Activated CD4-positive, alpha-beta T cell treated with anti-CD3 and anti-CD28 coated beads for 36 hours (primary cell): ENCODE measurements at regions not wholly inside any gene's neighbourhood (a gene's known extent, or its start where the extent isn't known, plus 50 kb on each side); places are given as distances from the start of the nearest gene placed in this dataset.

Experiments
- ATAC-seq: fragments of 200-7000 bp; cut with Tn5 transposase; one replicate; pipeline ENCODE4 v1.10.0; 2021; ENCODE audit warnings: mild to moderate bottlenecking, moderate library complexity
- CTCF ChIA-PET: fragments of 350-600 bp; sonication (Branson Sonifier 250); formaldehyde crosslinking; loops from one replicate; lab custom pipeline; 2021; ENCODE audit warnings: antibody characterized with exemption; lab: Charles Lee
- POLR2A ChIA-PET: fragments of 350-600 bp; sonication (Branson Sonifier 250); formaldehyde crosslinking; loops from one replicate; lab custom pipeline; 2021; ENCODE audit warnings: antibody characterized with exemption, inconsistent platforms; lab: Charles Lee
- DNase-seq: peaks from one replicate; pipeline ENCODE4 v3.0.0-alpha.2; 2020
- H3K27ac Mint-ChIP-seq: one replicate; pipeline ENCODE4 v1.8.0; 2021; ENCODE audit warnings: mixed read lengths
- H3K27me3 Mint-ChIP-seq: one replicate; pipeline ENCODE4 v1.8.0; 2021; ENCODE audit warnings: mixed read lengths
- H3K36me3 Mint-ChIP-seq: one replicate; pipeline ENCODE4 v1.8.0; 2021; ENCODE audit warnings: low read depth, mixed read lengths
- H3K4me1 Mint-ChIP-seq: one replicate; pipeline ENCODE4 v1.8.0; 2021; ENCODE audit warnings: mixed read lengths
- H3K4me3 Mint-ChIP-seq: one replicate; pipeline ENCODE4 v1.8.0; 2021; ENCODE audit warnings: mild to moderate bottlenecking, moderate library complexity, mixed read lengths
- H3K9me3 Mint-ChIP-seq: one replicate; pipeline ENCODE4 v1.8.0; 2021; ENCODE audit warnings: low read depth, mixed read lengths
- intact Hi-C, 2 experiments: fragments of 100-400 bp; cut with DNase I in 1 of 2; cut with micrococcal nuclease in 1 of 2; formaldehyde crosslinking; loops; one replicate each; pipeline versions ENCODE4 v1.14.2 to v1.15.1; 2022 to 2024; cut with DNase I, micrococcal nuclease

DNA sequence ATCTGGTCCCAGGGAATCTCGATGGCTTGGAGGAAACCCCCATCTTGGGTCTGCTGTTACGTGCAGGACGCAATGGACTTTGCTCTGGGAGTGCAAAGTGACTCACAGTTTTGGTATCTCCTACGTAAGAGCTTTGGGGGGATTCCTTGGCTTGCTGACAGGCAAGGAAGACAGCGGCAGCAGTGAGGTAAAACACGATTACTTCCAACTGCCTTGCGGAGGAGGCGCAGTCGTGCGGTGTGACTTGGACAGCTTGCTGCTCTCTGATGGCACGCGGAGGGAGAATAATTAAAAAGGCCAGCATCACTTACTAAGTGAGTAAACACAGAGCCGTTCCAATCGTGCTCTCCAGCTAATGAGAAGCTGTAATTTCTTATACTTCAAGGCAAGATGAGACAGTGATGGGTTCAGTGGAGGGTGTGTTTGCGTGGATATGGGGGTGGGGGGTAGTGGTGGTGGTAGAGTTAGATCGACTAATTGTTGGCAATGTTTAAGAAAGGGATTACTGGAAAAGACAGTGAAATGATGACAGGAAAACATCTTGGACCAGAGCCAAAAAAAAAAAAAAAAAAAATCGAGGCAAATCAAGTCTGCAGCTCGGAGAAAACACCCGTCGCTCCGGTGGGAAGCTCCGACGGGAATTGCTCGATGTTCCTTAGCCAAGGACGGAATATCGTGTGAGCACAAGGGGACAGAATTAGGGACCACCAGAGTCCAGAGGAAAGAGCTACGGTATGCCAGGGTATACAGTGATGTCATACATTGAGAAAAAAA is 184.8 kb upstream of the ZFHX3 start:
- no peaks in the 10 kb centered on the region for H3K27me3 Mint-ChIP-seq
- CTCF ChIA-PET, result no interaction called here
- no peak for DNase-seq

DNA sequence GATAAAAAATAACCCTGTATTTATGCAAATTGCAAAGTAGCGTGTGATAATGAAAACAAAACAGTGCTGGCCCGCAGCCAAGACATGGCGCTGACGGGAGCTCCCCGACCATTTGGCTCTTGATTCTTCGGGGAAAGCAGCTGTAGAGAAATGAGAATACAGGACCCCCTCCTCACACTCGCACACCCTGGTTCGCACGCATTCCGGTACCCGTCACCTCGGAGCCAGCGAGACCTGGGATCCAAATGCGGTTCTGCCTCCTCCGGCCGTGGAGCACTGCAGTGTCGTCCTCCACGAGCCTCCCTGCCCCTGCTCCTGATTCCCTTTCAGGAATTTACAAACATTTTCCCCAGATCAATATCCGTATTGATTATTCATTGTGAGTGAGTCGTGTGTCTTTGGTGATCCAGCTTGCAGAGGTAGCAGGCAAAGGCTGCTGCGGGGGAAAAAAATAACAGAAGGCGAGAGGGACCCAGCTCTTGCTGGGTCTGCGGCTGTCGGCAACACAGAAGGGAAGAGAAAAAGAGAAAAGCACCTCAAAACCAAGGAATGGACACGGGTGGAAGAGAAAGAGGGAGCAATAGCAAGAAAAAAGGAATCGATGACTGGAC is 184.1 kb upstream of the ZFHX3 start:
- Mint-ChIP-seq H3K36me3 (no peaks in the 10 kb centered on the region), H3K4me3 (no peak overlapping the region), H3K9me3 (no peaks in the 10 kb centered on the region), H3K27me3 (no peaks in the 10 kb centered on the region), H3K4me1 (no peaks in the 10 kb centered on the region), H3K27ac (no peak overlapping the region)
- DNase-seq (no peak), ATAC-seq (no peak)
- CTCF ChIA-PET, result no interaction called here
- POLR2A ChIA-PET, result no interaction called here
- intact Hi-C loops, result no loop called here

More for the DNA sequence above, 184.8 kb upstream of the ZFHX3 start:
- no peaks in the 10 kb centered on the region for H3K9me3 Mint-ChIP-seq
- intact Hi-C loops, result no loop called here
- no peaks in the 10 kb centered on the region for H3K36me3 Mint-ChIP-seq
- H3K27ac Mint-ChIP-seq, result no peak overlapping the region
- H3K4me3 Mint-ChIP-seq, result no peak overlapping the region
- no peaks in the 10 kb centered on the region for H3K4me1 Mint-ChIP-seq
- no peak for ATAC-seq
- POLR2A ChIA-PET, result no interaction called here

DNA sequence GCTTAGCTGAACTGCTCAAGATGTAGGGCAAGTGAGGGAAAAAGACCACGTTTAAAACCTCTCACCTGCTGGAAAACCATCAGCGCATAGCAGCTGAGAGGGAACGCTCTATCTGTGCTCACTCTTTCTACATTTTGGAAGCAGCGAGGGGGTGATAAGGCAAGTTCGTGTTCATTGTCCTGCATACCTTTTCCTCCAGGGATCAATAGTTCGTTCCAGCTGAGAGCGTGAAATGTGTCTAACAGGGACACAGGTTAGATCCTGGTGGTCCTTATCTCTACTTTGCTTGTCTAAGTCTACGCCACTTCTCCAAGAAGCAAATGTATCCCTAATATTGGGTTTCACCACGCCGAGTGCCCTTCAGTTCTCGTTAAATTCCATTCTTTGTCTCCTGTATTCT is 183.5 kb upstream of the ZFHX3 start:
- DNase-seq (no peak), ATAC-seq (no peak)
- no peaks in the 10 kb centered on the region for H3K4me1 Mint-ChIP-seq
- H3K27me3 Mint-ChIP-seq, result no peaks in the 10 kb centered on the region
- no peak overlapping the region for H3K27ac Mint-ChIP-seq
- ChIA-PET POLR2A (no interaction called here), CTCF (no interaction called here)
- intact Hi-C loops, result no loop called here
- no peaks in the 10 kb centered on the region for H3K36me3 Mint-ChIP-seq
- H3K9me3 Mint-ChIP-seq, result no peaks in the 10 kb centered on the region
- no peak overlapping the region for H3K4me3 Mint-ChIP-seq

- ATAC-seq (no peak), DNase-seq (no peak)
- H3K9me3 Mint-ChIP-seq, result no peaks in the 10 kb centered on the region
- no peak overlapping the region for H3K27ac Mint-ChIP-seq
- CTCF ChIA-PET, result no interaction called here
- no peak overlapping the region for H3K4me3 Mint-ChIP-seq
- intact Hi-C loops, result no loop called here
- no peaks in the 10 kb centered on the region for H3K27me3 Mint-ChIP-seq
- H3K36me3 Mint-ChIP-seq, result no peaks in the 10 kb centered on the region
- H3K4me1 Mint-ChIP-seq, result no peaks in the 10 kb centered on the region
- POLR2A ChIA-PET, result no interaction called here
These were observed 182.7 kb upstream of the ZFHX3 start for GRCh38 chr16:73230651-73231050.

DNA sequence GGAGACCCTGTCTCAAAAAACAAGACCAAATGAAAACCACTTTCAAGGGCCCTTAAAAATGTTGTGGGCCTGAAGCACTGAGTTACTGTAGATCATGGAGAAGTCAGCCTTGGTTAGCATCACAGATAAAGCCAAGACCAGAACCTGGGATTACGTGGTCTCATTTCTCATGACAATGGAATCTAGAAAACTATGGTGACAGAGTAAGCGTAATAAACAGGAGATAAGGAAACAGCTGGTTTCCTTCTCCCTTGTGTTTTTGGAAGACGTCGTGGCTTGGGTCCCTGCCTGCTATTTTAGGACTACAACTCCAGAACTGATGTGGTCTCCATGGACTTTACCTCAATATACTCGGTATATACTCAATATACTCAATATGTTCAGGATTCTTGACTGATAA is 180.7 kb upstream of the ZFHX3 start:
- H3K36me3 Mint-ChIP-seq, result no peaks in the 10 kb centered on the region
- ChIA-PET POLR2A (no interaction called here), CTCF (no interaction called here)
- no peaks in the 10 kb centered on the region for H3K4me1 Mint-ChIP-seq
- H3K27ac Mint-ChIP-seq, result no peak overlapping the region
- no peaks in the 10 kb centered on the region for H3K9me3 Mint-ChIP-seq
- no peaks in the 10 kb centered on the region for H3K27me3 Mint-ChIP-seq
- intact Hi-C loops, result no loop called here
- DNase-seq, result no peak
- ATAC-seq, result no peak
- no peak overlapping the region for H3K4me3 Mint-ChIP-seq

DNA sequence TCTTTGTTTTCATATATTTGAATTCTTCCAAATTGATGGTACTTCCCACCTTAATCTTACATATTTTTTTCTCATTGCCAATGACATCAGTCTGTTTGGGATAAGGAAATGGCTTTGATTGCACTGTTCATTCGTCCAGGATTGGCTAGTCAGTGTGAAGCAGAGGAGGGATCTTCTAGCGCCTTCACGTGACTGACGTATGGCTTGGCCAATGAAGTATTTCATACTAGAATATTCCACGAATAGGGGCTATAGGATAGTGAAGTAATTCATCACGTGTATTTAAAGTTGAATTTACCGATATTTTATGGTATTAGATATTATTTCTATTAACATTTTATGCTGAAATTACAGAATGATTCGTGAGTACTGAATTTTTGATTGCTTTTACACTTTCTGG is 178.7 kb upstream of the ZFHX3 start:
- POLR2A ChIA-PET, result no interaction called here
- Mint-ChIP-seq H3K27ac (no peak overlapping the region), H3K36me3 (no peaks in the 10 kb centered on the region), H3K27me3 (no peaks in the 10 kb centered on the region), H3K4me1 (no peaks in the 10 kb centered on the region), H3K9me3 (no peaks in the 10 kb centered on the region), H3K4me3 (no peak overlapping the region)
- CTCF ChIA-PET, result no interaction called here
- DNase-seq, result no peak
- intact Hi-C loops, result no loop called here
- ATAC-seq, result no peak

DNA sequence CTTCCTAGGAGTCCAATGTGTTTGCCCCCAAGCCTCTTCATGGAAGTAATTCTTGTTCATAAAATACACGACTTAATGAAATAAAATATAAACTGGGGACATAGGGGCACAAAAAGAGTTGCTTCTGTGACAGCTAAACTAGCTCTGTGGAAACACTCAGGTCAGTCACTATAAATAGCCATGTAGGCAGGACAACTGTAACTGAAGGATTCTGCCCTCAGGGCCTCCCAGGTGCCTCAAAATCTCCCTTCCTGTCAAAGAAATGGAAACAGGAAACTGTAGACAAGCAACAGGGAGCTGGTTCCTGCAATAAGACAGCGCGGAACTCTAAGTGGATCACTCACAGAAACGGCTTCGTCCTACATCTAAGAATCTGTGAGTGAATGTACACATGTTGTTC is 178.1 kb upstream of the ZFHX3 start:
- Mint-ChIP-seq H3K9me3 (no peaks in the 10 kb centered on the region), H3K4me3 (no peak overlapping the region), H3K27ac (no peak overlapping the region), H3K4me1 (no peaks in the 10 kb centered on the region), H3K36me3 (no peaks in the 10 kb centered on the region), H3K27me3 (no peaks in the 10 kb centered on the region)
- intact Hi-C loops, result no loop called here
- ChIA-PET CTCF (no interaction called here), POLR2A (no interaction called here)
- ATAC-seq, result no peak
- DNase-seq, result no peak

- no peak for ATAC-seq
- H3K27me3 Mint-ChIP-seq, result peaks cover 2% of the 10 kb centered on the region
- no peaks in the 10 kb centered on the region for H3K4me1 Mint-ChIP-seq
- no peaks in the 10 kb centered on the region for H3K36me3 Mint-ChIP-seq
- ChIA-PET POLR2A (no interaction called here), CTCF (no interaction called here)
- no peak overlapping the region for H3K27ac Mint-ChIP-seq
- peaks cover 2% of the 10 kb centered on the region for H3K9me3 Mint-ChIP-seq
- no peak overlapping the region for H3K4me3 Mint-ChIP-seq
- intact Hi-C loops, result no loop called here
- no peak for DNase-seq
These were observed 172.9 kb upstream of the ZFHX3 start for GRCh38 chr16:73220836-73221235.

GRCh38 chr16:73219176-73219575 is 171.2 kb upstream of the ZFHX3 start:
- DNase-seq, result no peak
- H3K4me3 Mint-ChIP-seq, result no peak overlapping the region
- no peak for ATAC-seq
- H3K27me3 Mint-ChIP-seq, result peaks cover 2% of the 10 kb centered on the region
- no peaks in the 10 kb centered on the region for H3K36me3 Mint-ChIP-seq
- H3K4me1 Mint-ChIP-seq, result no peaks in the 10 kb centered on the region
- no peak overlapping the region for H3K27ac Mint-ChIP-seq
- peaks cover 2% of the 10 kb centered on the region for H3K9me3 Mint-ChIP-seq
- CTCF ChIA-PET, result no interaction called here
- intact Hi-C loops, result no loop called here
- POLR2A ChIA-PET, result no interaction called here

- intact Hi-C loops, result no loop called here
- CTCF ChIA-PET, result no interaction called here
- no peak for DNase-seq
These were observed 169.7 kb upstream of the ZFHX3 start for GRCh38 chr16:73217654-73218053.

DNA sequence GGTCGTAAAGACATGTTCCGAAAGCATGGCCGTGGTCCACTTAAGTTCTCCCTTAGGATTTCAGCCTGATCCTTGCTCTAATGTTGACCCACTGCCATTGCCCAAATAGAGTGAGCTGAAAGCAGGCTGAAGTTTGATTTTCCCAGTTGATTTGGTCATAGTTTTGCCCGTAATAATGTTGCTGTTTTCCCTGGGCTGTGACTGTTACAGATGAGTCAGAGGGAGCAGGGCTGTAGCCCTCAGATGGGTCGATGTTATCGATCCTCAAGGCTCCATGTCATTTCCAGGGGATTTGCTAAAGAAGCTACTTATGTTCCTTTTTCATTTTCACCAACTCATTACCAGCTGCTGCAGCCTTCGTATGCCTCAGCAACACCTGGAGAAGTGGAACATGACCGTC is 169.0 kb upstream of the ZFHX3 start:
- H3K36me3 Mint-ChIP-seq, result no peaks in the 10 kb centered on the region
- H3K4me3 Mint-ChIP-seq, result no peak overlapping the region
- H3K27ac Mint-ChIP-seq, result no peak overlapping the region
- peaks cover 2% of the 10 kb centered on the region for H3K9me3 Mint-ChIP-seq
- intact Hi-C loops, result no loop called here
- peaks cover 2% of the 10 kb centered on the region for H3K27me3 Mint-ChIP-seq
- ATAC-seq (no peak), DNase-seq (no peak)
- ChIA-PET POLR2A (no interaction called here), CTCF (interaction anchor here (0.6 to 0.8 kb wide), 2 partner anchors 12 to 435 kb away, joined by 3 to 4 read pairs; no protein-coding TSS in a partner anchor)
- H3K4me1 Mint-ChIP-seq, result no peaks in the 10 kb centered on the region

More at GRCh38 chr16:73217654-73218053, 169.7 kb upstream of the ZFHX3 start:
- Mint-ChIP-seq H3K4me3 (no peak overlapping the region), H3K9me3 (peaks cover 2% of the 10 kb centered on the region), H3K27me3 (peaks cover 2% of the 10 kb centered on the region), H3K27ac (no peak overlapping the region), H3K36me3 (no peaks in the 10 kb centered on the region), H3K4me1 (no peaks in the 10 kb centered on the region)
- ATAC-seq, result no peak
- POLR2A ChIA-PET, result no interaction called here

- Mint-ChIP-seq H3K9me3 (peaks cover 2% of the 10 kb centered on the region), H3K4me1 (no peaks in the 10 kb centered on the region)
- intact Hi-C loops, result no loop called here
These were observed 167.9 kb upstream of the ZFHX3 start for GRCh38 chr16:73215678-73216377.

More at GRCh38 chr16:73215678-73216377, 167.9 kb upstream of the ZFHX3 start:
- H3K4me3 Mint-ChIP-seq, result no peak overlapping the region
- CTCF ChIA-PET, result interaction anchor here (0.8 kb wide), 1 partner anchor 11 kb away, joined by 3 read pairs; no protein-coding TSS in a partner anchor
- H3K36me3 Mint-ChIP-seq, result no peaks in the 10 kb centered on the region
- no peak overlapping the region for H3K27ac Mint-ChIP-seq
- DNase-seq (no peak), ATAC-seq (no peak)
- H3K27me3 Mint-ChIP-seq, result peaks cover 2% of the 10 kb centered on the region
- POLR2A ChIA-PET, result no interaction called here
